Panc1 (cell line): ENCODE measurements at regions not wholly inside any gene's neighbourhood (a gene's known extent, or its start where the extent isn't known, plus 50 kb on each side); places are given as distances from the start of the nearest gene placed in this dataset.

ENCODE experiments used
- ATAC-seq: fragments of 200-7000 bp; cut with Tn5 transposase; 2 replicates; pipeline ENCODE4 v1.9.1; 2020; ENCODE audit warnings: mild to moderate bottlenecking, moderate library complexity
- BruUV-seq: library from RNA; stranded (reverse); fragments of 400-500 nt; replicated peaks from 2 replicates; lab custom pipeline; 2021; lab: Mats Ljungman, UMichigan
- CTCF ChIA-PET: fragments of 300-600 bp; sonication (Branson Sonifier 250); formaldehyde crosslinking; loops from one replicate; lab custom pipeline; 2022; ENCODE audit warnings: antibody characterized with exemption; lab: Charles Lee
- POLR2A ChIA-PET: fragments of 300-600 bp; sonication (Branson Sonifier 250); formaldehyde crosslinking; loops from one replicate; lab custom pipeline; 2022; ENCODE audit warnings: antibody characterized with exemption; lab: Charles Lee
- DNase-seq: peaks from one replicate; pipeline ENCODE4 v3.0.0-alpha.2; 2010; ENCODE audit warnings: low read depth, low spot score
- H3K27ac ChIP-seq: 2 replicates; pipeline ENCODE4 v1.5.1; 2011; ENCODE audit warnings: mild to moderate bottlenecking, low read length, inconsistent platforms
- H3K27me3 ChIP-seq: fragments of 200-500 bp; sonication (Bioruptor generic); 2 replicates; pipeline ENCODE4 v1.6.0; 2014; ENCODE audit warnings: low read length, inconsistent platforms; ENCODE audit not compliant: control insufficient read depth, insufficient read depth
- H3K36me3 ChIP-seq: fragments of 200-500 bp; sonication (Bioruptor generic); 2 replicates; pipeline ENCODE4 v1.5.1; 2014; ENCODE audit warnings: inconsistent platforms, mild to moderate bottlenecking, low read length, moderate library complexity; ENCODE audit not compliant: control insufficient read depth, insufficient read depth
- H3K4me1 ChIP-seq: 2 replicates; pipeline ENCODE4 v1.5.1; 2011; ENCODE audit warnings: inconsistent platforms, mild to moderate bottlenecking, low read length, moderate library complexity; ENCODE audit not compliant: control insufficient read depth, insufficient read depth
- H3K4me3 ChIP-seq, 2 experiments: 2 replicates each; pipeline ENCODE4 v1.5.1; 2011 to 2012; ENCODE audit warnings: low read depth in 2 of 2, low read length in 2 of 2, mild to moderate bottlenecking in 2 of 2, inconsistent platforms in 1 of 2, moderate library complexity in 1 of 2
- H3K9me3 ChIP-seq: fragments of 200-500 bp; sonication (Bioruptor generic); 2 replicates; pipeline ENCODE4 v1.5.1; 2014; ENCODE audit warnings: low read depth, mild to moderate bottlenecking, inconsistent platforms, low read length, moderate library complexity; ENCODE audit not compliant: control insufficient read depth, insufficient read depth
- POLR2AphosphoS5 ChIP-seq: IDR thresholded peaks from 2 replicates; pipeline ENCODE4 v1.6.1; 2012; ENCODE audit warnings: mild to moderate bottlenecking, low read depth, low read length, moderate library complexity
- SIN3A ChIP-seq: IDR thresholded peaks from 2 replicates; pipeline ENCODE4 v1.6.1; 2012; ENCODE audit warnings: low read depth, mild to moderate bottlenecking, low read length, moderate library complexity, borderline replicate concordance; ENCODE audit not compliant: insufficient read depth
- TCF7L2 ChIP-seq: IDR thresholded peaks from 2 replicates; pipeline ENCODE4 v1.6.1; 2011; ENCODE audit warnings: mild to moderate bottlenecking, low read depth, low read length, inconsistent platforms
- in situ Hi-C: cut with HindIII; loops from 2 replicates; pipeline ENCODE4 v1.10.0; 2016; ENCODE audit warnings: low sequenced_read_pairs, low pct_unique_long_range_greater_than_20kb
- intact Hi-C: fragments of 100-400 bp; cut with micrococcal nuclease; formaldehyde crosslinking; loops from one replicate; pipeline ENCODE4 v1.10.0; 2022; ENCODE audit not compliant: unreplicated experiment
- TF ChIP-seq, protein P1 (sequence below), 2 experiments: IDR thresholded peaks; 2 replicates each; pipeline ENCODE4 v1.6.1; 2011 to 2012; ENCODE audit warnings: low read depth in 2 of 2, control low read depth in 1 of 2, low read length in 1 of 2, mild to moderate bottlenecking in 1 of 2, moderate library complexity in 1 of 2; ENCODE audit not compliant: insufficient read depth in 1 of 2
- TF ChIP-seq, protein P2 (sequence below): fragments of 450-650 bp; IDR thresholded peaks from 2 replicates; pipeline ENCODE4 v1.5.1; 2017; ENCODE audit warnings: mild to moderate bottlenecking

DNA sequence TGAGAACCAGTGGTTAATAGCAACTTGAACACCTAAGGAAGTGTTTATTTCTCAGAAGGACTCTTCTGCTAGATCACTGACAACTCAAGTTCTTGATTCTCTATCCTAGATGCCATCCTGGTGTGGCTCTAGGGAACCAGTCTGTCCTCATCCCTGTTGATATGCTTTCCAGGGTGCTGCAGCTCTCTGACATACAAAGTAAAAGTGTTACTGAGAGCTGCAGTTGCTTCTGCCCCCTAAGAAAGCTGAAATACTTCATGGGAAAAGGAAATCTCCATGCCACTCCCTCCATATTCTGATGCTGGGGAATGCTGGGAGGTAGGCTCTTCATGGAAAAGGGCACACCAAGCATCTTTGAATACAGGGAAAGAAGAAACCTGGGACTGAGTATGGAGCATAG lies 168.1 kb downstream of the KLF6 start:
- no peaks in the 10 kb centered on the region for H3K36me3 ChIP-seq
- ChIA-PET CTCF (no interaction called here), POLR2A (no interaction called here)
- BruUV-seq: no TSS peak
- intact Hi-C loops: no loop called here
- ATAC-seq: no peak
- in situ Hi-C loops: no loop called here
- no peak overlapping the region; the same call in 1 of the 2 replicates for H3K27ac ChIP-seq
- DNase-seq: no peak
- TF ChIP-seq, protein P1, sequence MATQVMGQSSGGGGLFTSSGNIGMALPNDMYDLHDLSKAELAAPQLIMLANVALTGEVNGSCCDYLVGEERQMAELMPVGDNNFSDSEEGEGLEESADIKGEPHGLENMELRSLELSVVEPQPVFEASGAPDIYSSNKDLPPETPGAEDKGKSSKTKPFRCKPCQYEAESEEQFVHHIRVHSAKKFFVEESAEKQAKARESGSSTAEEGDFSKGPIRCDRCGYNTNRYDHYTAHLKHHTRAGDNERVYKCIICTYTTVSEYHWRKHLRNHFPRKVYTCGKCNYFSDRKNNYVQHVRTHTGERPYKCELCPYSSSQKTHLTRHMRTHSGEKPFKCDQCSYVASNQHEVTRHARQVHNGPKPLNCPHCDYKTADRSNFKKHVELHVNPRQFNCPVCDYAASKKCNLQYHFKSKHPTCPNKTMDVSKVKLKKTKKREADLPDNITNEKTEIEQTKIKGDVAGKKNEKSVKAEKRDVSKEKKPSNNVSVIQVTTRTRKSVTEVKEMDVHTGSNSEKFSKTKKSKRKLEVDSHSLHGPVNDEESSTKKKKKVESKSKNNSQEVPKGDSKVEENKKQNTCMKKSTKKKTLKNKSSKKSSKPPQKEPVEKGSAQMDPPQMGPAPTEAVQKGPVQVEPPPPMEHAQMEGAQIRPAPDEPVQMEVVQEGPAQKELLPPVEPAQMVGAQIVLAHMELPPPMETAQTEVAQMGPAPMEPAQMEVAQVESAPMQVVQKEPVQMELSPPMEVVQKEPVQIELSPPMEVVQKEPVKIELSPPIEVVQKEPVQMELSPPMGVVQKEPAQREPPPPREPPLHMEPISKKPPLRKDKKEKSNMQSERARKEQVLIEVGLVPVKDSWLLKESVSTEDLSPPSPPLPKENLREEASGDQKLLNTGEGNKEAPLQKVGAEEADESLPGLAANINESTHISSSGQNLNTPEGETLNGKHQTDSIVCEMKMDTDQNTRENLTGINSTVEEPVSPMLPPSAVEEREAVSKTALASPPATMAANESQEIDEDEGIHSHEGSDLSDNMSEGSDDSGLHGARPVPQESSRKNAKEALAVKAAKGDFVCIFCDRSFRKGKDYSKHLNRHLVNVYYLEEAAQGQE (IDR thresholded peaks at IDR 0.05; ENCODE audit: insufficient read depth in 1 of 2, low read depth in 2 of 2, low read length in 1 of 2): no peak
- TF ChIP-seq TCF7L2 (no peak), SIN3A (no peak), POLR2AphosphoS5 (no peak)
- TF ChIP-seq, protein P2, sequence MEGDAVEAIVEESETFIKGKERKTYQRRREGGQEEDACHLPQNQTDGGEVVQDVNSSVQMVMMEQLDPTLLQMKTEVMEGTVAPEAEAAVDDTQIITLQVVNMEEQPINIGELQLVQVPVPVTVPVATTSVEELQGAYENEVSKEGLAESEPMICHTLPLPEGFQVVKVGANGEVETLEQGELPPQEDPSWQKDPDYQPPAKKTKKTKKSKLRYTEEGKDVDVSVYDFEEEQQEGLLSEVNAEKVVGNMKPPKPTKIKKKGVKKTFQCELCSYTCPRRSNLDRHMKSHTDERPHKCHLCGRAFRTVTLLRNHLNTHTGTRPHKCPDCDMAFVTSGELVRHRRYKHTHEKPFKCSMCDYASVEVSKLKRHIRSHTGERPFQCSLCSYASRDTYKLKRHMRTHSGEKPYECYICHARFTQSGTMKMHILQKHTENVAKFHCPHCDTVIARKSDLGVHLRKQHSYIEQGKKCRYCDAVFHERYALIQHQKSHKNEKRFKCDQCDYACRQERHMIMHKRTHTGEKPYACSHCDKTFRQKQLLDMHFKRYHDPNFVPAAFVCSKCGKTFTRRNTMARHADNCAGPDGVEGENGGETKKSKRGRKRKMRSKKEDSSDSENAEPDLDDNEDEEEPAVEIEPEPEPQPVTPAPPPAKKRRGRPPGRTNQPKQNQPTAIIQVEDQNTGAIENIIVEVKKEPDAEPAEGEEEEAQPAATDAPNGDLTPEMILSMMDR: no peak
- no peaks in the 10 kb centered on the region for H3K4me1 ChIP-seq
- H3K27me3 ChIP-seq: no peaks in the 10 kb centered on the region
- H3K9me3 ChIP-seq: peaks cover 12% of the 10 kb centered on the region; the same call in 1 of the 2 replicates
- no peak overlapping the region for H3K4me3 ChIP-seq

DNA sequence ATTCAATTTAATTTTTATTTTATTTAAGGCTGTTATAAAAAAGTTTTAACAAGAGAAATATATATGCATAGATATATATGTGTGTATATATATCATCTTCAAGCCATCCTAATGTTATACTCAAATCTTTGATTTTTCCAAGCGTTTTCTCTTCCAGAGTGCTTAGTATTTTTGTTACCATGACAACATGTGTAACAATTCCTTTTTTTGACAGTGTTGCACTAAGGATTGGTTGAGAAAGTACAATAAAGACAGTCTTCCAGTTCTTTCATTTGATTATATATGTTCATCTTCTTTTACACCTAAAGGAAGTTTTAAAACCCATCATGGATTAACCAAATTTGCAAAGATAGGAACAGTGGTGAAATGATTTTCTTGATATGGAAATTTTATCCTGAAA lies 171.7 kb downstream of the KLF6 start:
- TF ChIP-seq POLR2AphosphoS5: no peak
- no peak for TF ChIP-seq SIN3A
- TF ChIP-seq TCF7L2: no peak
- no peaks in the 10 kb centered on the region for H3K27me3 ChIP-seq
- ATAC-seq: no peak
- no peaks in the 10 kb centered on the region for H3K4me1 ChIP-seq
- POLR2A ChIA-PET: no interaction called here
- H3K9me3 ChIP-seq: peaks cover 18% of the 10 kb centered on the region; the same call in 1 of the 2 replicates
- H3K27ac ChIP-seq: no peak overlapping the region
- no peaks in the 10 kb centered on the region for H3K36me3 ChIP-seq
- intact Hi-C loops (no loop called here), in situ Hi-C loops (no loop called here)
- H3K4me3 ChIP-seq: no peak overlapping the region
- CTCF ChIA-PET: no interaction called here
- no peak for DNase-seq
- no TSS peak for BruUV-seq

DNA sequence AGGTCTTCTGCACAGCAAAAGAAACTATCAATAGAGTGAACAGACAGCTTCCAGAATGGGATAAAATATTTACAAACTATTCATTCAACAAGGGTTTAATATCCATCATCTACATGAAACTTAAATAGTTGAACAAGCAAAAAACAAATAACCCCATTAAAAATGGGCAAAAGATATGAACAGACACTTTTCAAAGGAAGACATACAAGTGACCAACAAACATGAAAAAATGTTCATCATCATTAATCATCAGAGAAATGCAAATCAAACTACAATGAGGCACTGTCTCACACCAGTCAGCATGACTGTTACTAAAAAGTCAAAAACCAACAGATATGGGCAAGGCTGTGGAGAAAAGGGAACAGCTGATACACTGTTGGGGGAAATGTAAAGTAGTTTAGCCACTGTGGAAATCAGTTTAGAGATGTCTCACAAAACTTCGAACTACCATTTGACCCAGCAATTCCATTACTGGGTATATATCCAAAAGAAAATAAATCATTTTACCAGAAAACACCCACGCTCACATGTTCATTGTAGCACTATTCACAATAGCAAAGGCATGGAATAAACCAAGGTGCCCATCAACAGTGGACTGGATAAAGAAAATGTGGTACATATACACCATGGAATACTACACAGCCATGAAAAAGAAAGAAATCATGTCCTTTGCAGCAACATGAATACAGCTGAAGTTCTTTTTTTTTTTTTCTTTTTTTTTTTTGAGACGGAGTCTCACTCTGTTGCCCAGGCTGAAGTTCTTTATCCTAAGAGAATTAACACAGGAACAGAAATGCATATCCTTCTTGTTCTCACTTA lies 172.6 kb downstream of the KLF6 start:
- peaks cover 18% of the 10 kb centered on the region; the same call in 1 of the 2 replicates for H3K9me3 ChIP-seq
- POLR2A ChIA-PET: no interaction called here
- intact Hi-C loops: no loop called here
- H3K27ac ChIP-seq: no peak overlapping the region
- BruUV-seq: no TSS peak
- H3K4me1 ChIP-seq: no peaks in the 10 kb centered on the region
- H3K27me3 ChIP-seq: no peaks in the 10 kb centered on the region
- in situ Hi-C loops: no loop called here
- ATAC-seq (no peak), DNase-seq (no peak)
- no peaks in the 10 kb centered on the region for H3K36me3 ChIP-seq
- TF ChIP-seq, protein P2: no peak
- TF ChIP-seq TCF7L2 (no peak), SIN3A (no peak), POLR2AphosphoS5 (no peak)
- TF ChIP-seq, protein P1 (IDR thresholded peaks at IDR 0.05; ENCODE audit: insufficient read depth in 1 of 2, low read depth in 2 of 2, low read length in 1 of 2): no peak
- CTCF ChIA-PET: no interaction called here
- no peak overlapping the region for H3K4me3 ChIP-seq
